SK-N-MC (cell line): ENCODE measurements at regions not wholly inside any gene's neighbourhood (a gene's known extent, or its start where the extent isn't known, plus 50 kb on each side); places are given as distances from the start of the nearest gene placed in this dataset.
"Not testable (repeated sequence)": the region's sequence is repeated elsewhere in the genome, so short reads cannot be mapped to it uniquely, and the experiment has no call there.

Experiments used
- DNase-seq: peaks from one replicate; pipeline ENCODE4 v3.0.0-alpha.2; 2011; ENCODE audit warnings: low read depth, low spot score
- H3K27ac ChIP-seq: fragments of 200-600 bp; sonication (generic); 2 replicates; pipeline ENCODE4 v1.5.1; 2016; ENCODE audit warnings: mixed run types
- H3K36me3 ChIP-seq: fragments of 200-600 bp; sonication (generic); 2 replicates; pipeline ENCODE4 v1.6.1; 2017; ENCODE audit warnings: antibody characterized with exemption, low read length, mixed read lengths; ENCODE audit not compliant: insufficient read depth
- H3K4me3 ChIP-seq: fragments of 200-600 bp; sonication (generic); 2 replicates; pipeline ENCODE4 v1.5.1; 2016
- H3K9ac ChIP-seq: fragments of 200-600 bp; sonication (generic); 2 replicates; pipeline ENCODE4 v1.8.0; 2017; ENCODE audit warnings: mixed run types, mixed read lengths; ENCODE audit not compliant: insufficient read length
- H3K9me3 ChIP-seq: fragments of 200-600 bp; sonication (generic); 2 replicates; pipeline ENCODE4 v1.6.1; 2017; ENCODE audit warnings: low read depth, mild to moderate bottlenecking, antibody characterized with exemption, low read length, moderate library complexity, mixed read lengths
- EZH2 ChIP-seq: fragments of 200-600 bp; sonication (generic); IDR thresholded peaks from one replicate; pipeline ENCODE4 v1.6.1; 2017; ENCODE audit warnings: antibody characterized with exemption
- FOXP2 ChIP-seq: optimal IDR thresholded peaks from 2 replicates; pipeline ENCODE3; 2011; ENCODE audit warnings: mild to moderate bottlenecking, moderate library complexity; ENCODE audit not compliant: insufficient read depth; ENCODE audit errors: extremely low read length, control extremely low read depth
- POLR2AphosphoS5 ChIP-seq: IDR thresholded peaks from 2 replicates; pipeline ENCODE4 v1.6.1; 2012; ENCODE audit warnings: mild to moderate bottlenecking, low read depth, low read length, borderline replicate concordance

DNA sequence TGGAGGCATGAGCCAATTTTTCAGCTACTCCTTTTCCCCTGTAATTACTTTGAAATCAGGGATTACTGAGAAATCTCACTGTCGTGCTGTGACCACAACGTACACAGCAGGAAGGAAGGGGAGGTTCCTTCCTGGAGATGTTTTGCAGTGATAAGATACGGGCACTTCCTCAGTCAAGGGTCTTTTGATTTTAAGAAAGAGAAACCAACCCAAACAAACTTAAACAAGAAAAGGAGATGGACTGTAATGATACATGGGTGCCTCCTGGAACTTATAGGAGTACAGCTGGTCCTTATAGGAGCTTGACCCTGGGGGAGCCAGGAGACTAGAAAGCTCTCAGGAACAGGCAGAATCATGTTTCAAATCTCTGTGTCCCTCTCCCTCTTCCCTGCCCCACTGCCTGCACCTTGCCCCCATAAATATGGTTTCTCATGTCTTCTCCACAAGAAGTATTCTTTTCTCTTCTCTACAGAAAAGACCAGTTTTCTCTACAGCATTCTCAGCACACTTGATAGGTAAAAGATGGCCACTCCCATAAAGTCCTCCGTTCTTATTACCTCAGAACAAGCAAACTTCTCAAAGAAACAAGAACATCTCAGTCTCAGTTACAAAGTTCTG, 281.1 kb upstream of the AMIGO2 start:
- DNase-seq = peak; percentile 68
- no peak overlapping the region for H3K27ac ChIP-seq
- peak overlapping the region; percentile 56 for H3K4me3 ChIP-seq
- no peaks in the 10 kb centered on the region for H3K36me3 ChIP-seq
- TF ChIP-seq FOXP2 (peak; percentile 43), EZH2 (no peak), POLR2AphosphoS5 (peak; percentile 27; the same call in 1 of the 2 replicates)
- H3K9ac ChIP-seq = no peak overlapping the region
- H3K9me3 ChIP-seq = no peaks in the 10 kb centered on the region

DNA sequence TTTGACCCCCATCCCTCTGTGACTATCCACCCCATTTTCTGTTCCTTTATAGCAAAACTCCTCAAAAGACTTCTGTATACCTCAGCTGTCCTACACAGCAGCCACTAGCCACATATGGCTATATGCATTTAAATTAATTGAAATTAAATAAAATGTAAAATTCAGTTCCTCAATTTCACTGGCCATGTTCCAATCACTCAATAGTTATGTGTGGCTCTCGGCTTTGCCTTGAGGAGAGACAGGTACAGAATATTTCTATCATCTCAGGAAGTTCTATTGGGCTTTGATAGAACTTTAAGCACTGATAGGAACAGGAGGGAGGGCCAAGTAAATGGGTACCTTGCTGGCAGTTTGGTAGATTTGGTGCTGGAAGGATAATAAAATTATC, 280.3 kb upstream of the AMIGO2 start:
- Histone ChIP-seq H3K9ac (no peak overlapping the region), H3K4me3 (no peak overlapping the region), H3K36me3 (no peaks in the 10 kb centered on the region), H3K9me3 (no peaks in the 10 kb centered on the region), H3K27ac (no peak overlapping the region)
- DNase-seq = no peak
- no peak for TF ChIP-seq FOXP2
- no peak for TF ChIP-seq EZH2
- no peak for TF ChIP-seq POLR2AphosphoS5

DNA sequence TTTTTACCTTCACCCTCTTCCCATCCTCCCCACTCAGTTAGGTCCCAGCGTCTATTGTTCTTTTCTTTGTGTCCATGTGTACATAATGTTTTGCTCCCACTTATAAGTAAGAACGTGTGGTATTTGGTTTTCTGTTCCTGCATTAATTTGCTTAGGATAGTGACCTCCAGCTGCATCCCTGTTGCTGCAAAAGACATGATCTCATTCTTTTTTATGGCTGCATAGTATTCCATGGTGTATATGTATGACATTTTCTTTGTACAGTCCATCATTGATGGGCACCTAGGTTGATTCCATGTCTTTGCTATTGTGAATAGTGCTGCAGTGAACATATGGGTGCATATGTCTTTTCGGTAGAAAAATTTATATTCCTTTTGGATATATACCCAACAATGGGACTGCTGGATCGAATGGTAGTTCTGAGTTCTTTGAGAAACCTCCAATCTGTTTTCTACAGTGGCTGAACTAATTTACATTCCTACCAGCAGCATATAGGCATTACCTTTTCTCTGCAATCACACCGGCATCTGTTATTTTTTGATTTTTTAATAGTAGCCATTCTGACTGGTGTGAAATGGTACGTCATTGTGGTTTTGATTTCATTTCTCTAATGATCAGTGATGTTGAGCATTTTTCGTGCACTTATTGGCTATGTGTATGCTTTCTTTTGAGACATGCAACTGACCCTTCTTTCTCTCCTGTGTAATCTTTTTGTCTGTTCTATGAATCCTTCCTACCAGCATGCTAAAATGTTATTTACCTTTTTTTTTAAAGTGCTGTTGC, 279.7 kb upstream of the AMIGO2 start:
- no peak overlapping the region for H3K27ac ChIP-seq

DNA sequence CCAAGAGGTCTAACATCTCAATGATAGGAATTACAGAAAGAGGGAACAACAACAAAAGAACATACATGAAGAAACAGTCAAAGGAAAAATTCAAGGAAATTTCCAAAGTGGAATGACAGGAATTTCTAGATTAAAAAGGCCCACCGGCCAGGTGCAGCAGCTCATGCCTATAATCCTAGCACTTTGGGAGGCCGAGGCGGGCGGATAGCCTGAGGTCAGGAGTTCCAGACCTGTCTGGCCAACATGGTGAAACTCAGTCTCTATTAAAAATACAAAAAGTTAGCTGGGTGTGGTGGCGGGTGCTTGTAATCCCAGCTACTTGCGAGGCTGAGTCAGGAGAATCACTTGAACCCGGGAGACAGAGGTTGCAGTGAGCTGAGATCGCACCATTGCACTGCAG, 277.2 kb upstream of the AMIGO2 start:
- H3K9ac ChIP-seq = not testable (repeated sequence)

More for the DNA sequence above, 279.7 kb upstream of the AMIGO2 start:
- Histone ChIP-seq H3K4me3 (no peak overlapping the region), H3K9me3 (no peaks in the 10 kb centered on the region), H3K36me3 (no peaks in the 10 kb centered on the region), H3K9ac (no peak overlapping the region)
- TF ChIP-seq EZH2 (no peak), FOXP2 (no peak), POLR2AphosphoS5 (no peak)
- no peak for DNase-seq

DNA sequence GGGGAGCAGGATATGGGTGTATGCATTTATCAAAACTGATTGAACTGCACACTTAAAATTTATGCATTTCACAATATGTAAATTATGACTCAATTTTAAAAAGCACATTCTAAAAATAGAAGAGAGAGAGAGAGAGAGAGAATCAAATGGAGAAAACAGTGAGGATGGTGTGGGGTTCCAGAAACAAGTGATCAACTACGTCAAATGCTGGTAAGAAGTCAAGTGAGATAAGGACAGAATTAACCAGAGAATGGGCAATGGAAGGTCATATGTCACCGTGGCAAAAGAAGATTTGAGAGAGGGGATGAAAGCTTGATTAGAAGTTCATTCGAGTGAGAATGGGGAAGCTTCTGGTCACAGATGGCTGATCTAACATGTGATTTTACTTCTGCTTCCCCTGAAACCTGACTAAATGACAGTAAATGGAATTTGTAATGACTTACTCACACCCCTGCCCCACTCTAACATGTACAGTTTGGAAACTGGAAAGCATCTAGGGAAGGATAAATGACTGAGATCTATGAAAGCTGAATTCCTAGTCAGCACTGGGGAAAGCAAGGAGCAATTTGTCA, 276.5 kb upstream of the AMIGO2 start:
- Histone ChIP-seq H3K9me3 (no peaks in the 10 kb centered on the region), H3K36me3 (no peaks in the 10 kb centered on the region), H3K9ac (no peak overlapping the region), H3K4me3 (no peak overlapping the region), H3K27ac (no peak overlapping the region)
- DNase-seq = no peak
- TF ChIP-seq POLR2AphosphoS5 = no peak
- TF ChIP-seq FOXP2 = no peak
- TF ChIP-seq EZH2 = no peak

More for the DNA sequence above, 277.2 kb upstream of the AMIGO2 start:
- H3K36me3 ChIP-seq, DNase-seq, H3K4me3 ChIP-seq, H3K9me3 ChIP-seq, H3K27ac ChIP-seq: not testable (repeated sequence)

DNA sequence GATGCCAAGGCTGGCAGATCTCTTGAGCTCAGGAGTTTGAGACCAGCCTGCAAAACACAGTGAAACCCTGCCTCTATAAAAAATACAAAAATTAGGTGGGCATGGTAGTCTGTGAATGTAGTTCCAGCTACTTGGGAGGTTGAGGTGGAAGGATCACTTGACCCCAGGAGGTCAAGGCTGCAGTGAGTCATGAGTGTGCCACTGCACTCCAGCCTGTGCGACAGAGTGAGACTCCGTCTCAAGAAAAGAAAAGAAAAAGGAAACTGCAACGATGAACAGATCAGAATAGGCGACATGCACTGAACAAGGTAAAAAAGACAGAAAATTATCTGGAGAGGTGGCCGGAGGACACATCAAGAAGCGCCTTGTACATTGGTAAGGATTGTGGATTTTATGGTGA, 273.7 kb upstream of the AMIGO2 start:
- DNase-seq = no peak
- Histone ChIP-seq H3K4me3 (no peak overlapping the region), H3K27ac (no peak overlapping the region), H3K9me3 (no peaks in the 10 kb centered on the region), H3K36me3 (no peaks in the 10 kb centered on the region), H3K9ac (no peak overlapping the region)
- TF ChIP-seq EZH2 (no peak), POLR2AphosphoS5 (no peak), FOXP2 (no peak)

DNA sequence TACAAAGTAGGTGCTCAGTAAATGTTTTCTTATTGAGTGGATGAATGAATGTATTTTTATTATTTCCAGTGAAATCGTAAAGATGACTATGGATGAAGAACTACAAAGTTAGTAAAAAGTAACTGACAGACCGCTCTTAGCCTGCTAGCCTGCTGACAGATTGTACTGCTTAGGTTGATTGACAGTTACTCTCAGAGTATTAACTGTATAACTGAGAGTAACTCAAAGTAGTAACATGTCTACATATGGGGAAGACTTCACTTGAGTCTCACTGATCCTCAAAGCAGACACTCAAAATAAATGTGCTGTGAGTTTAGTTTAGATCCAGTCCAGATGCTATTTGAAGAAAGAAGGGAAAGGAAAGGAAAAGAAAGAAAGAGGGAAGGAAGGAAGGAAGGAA, 272.3 kb upstream of the AMIGO2 start:
- H3K9me3 ChIP-seq = no peaks in the 10 kb centered on the region
- no peak for TF ChIP-seq FOXP2
- no peak for TF ChIP-seq POLR2AphosphoS5
- TF ChIP-seq EZH2 = no peak
- no peak overlapping the region for H3K27ac ChIP-seq
- no peaks in the 10 kb centered on the region for H3K36me3 ChIP-seq
- no peak overlapping the region for H3K9ac ChIP-seq
- no peak for DNase-seq
- no peak overlapping the region for H3K4me3 ChIP-seq

DNA sequence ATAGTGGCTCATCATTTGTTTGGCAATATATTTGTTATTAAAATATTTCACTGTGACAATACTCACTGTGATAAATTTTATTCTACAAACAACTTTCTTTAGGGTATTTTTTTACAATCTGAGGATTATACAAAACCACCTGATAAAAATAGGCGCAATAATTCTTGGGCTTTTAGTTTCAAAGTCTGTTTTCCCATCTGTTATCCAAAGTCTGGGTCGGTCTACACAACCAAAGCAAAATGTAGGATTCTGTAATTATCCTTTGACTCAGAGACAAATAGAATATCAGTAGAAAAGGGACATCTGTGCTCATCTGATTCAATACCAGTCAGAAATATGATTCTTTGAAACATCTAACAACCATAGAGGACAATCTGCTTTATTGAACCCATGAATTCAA, 271.8 kb upstream of the AMIGO2 start:
- Histone ChIP-seq H3K36me3 (no peaks in the 10 kb centered on the region), H3K4me3 (no peak overlapping the region), H3K9ac (no peak overlapping the region), H3K27ac (no peak overlapping the region), H3K9me3 (no peaks in the 10 kb centered on the region)
- no peak for TF ChIP-seq FOXP2
- TF ChIP-seq POLR2AphosphoS5 = no peak
- no peak for TF ChIP-seq EZH2
- no peak for DNase-seq
